Mucosa of descending colon (tissue), 3 donors: ENCODE measurements at regions not wholly inside any gene's neighbourhood (a gene's known extent, or its start where the extent isn't known, plus 50 kb on each side); places are given as distances from the start of the nearest gene placed in this dataset.

Experiments
- ATAC-seq: fragments of 200-7000 bp; cut with Tn5 transposase; one replicate; pipeline ENCODE4 v1.9.1; 2020; ENCODE audit warnings: mild to moderate bottlenecking, moderate library complexity
- DNase-seq, 3 donors: peaks; one replicate each; pipeline ENCODE4 v3.0.0-alpha.2; 2020
- H3K36me3 ChIP-seq: fragments of 200-600 bp; one replicate; pipeline ENCODE4 v1.8.0; 2021; ENCODE audit warnings: low read depth, mild to moderate bottlenecking
- H3K4me1 ChIP-seq: fragments of 200-600 bp; one replicate; pipeline ENCODE4 v1.8.0; 2021; ENCODE audit warnings: low read depth, mild to moderate bottlenecking
- H3K4me3 ChIP-seq: fragments of 200-600 bp; one replicate; pipeline ENCODE4 v1.8.0; 2021; ENCODE audit warnings: mild to moderate bottlenecking
- H3K9me3 ChIP-seq: fragments of 200-600 bp; one replicate; pipeline ENCODE4 v1.8.0; 2021; ENCODE audit warnings: mild to moderate bottlenecking
- intact Hi-C, 2 donors: fragments of 100-400 bp; cut with DNase I in 1 of 2; cut with micrococcal nuclease in 1 of 2; formaldehyde crosslinking; loops; one replicate each; pipeline versions ENCODE4 v1.11.0 to v1.11.1; 2022; cut with DNase I, micrococcal nuclease
- TF ChIP-seq, protein P1 (sequence below): fragments of 200-600 bp; IDR thresholded peaks from one replicate; pipeline ENCODE4 v1.8.0; 2022; ENCODE audit warnings: antibody characterized with exemption, mild to moderate bottlenecking
- donor health status: DM: no; HTN: no; CAD: no; lungs with moderate emphysema.
- donor health status: DM: no; HTN: no; CAD: no.
- donor health status: DM: no; HTN: yes; CAD: no.

DNA sequence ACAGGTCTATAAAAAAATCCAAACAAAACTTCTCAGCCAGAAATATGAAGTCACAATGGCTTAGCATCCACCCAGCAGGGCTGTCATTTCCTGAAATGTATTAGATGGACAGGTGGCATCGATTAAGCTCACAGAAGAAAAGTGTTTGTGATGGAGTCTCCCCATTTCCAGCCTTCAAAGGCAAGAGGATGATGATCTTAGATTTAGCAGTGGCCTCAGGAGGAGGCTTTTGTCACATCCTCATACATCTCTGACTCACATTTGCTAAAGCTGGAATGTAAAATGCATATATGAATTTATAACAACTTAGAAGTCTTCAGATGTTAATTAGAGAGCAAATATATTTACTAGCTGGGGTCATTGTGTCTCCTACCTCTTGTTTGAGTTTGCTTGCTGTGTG is 441.9 kb downstream of the SPRY1 start:
- TF ChIP-seq, protein P1, sequence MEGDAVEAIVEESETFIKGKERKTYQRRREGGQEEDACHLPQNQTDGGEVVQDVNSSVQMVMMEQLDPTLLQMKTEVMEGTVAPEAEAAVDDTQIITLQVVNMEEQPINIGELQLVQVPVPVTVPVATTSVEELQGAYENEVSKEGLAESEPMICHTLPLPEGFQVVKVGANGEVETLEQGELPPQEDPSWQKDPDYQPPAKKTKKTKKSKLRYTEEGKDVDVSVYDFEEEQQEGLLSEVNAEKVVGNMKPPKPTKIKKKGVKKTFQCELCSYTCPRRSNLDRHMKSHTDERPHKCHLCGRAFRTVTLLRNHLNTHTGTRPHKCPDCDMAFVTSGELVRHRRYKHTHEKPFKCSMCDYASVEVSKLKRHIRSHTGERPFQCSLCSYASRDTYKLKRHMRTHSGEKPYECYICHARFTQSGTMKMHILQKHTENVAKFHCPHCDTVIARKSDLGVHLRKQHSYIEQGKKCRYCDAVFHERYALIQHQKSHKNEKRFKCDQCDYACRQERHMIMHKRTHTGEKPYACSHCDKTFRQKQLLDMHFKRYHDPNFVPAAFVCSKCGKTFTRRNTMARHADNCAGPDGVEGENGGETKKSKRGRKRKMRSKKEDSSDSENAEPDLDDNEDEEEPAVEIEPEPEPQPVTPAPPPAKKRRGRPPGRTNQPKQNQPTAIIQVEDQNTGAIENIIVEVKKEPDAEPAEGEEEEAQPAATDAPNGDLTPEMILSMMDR = no peak
- DNase-seq (no peak), ATAC-seq (no peak)
- Histone ChIP-seq H3K4me1 (no peaks in the 10 kb centered on the region), H3K4me3 (no peak overlapping the region), H3K9me3 (no peaks in the 10 kb centered on the region), H3K36me3 (no peaks in the 10 kb centered on the region)
- intact Hi-C loops = no loop called here

DNA sequence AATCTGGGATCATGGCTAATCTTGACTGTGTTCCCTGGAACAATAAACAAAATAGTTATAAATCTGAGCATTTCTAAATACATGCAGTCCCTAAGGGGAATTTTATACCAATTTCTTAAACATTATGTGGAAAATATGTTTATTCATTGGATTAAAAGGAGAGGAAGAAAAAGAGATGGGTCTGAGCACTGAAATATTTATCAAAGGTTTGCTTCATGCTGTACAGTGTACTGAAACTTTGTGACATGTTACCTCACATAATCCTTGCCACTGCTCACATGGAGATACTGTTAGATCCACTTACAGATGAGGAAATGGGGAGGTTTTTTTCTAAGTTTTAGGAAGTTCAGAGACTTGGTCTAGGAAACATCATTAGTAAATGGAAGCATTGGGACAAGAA is 443.6 kb downstream of the SPRY1 start:
- TF ChIP-seq, protein P1 = no peak
- no peak for ATAC-seq
- no peak for DNase-seq
- H3K4me1 ChIP-seq = no peaks in the 10 kb centered on the region
- no peak overlapping the region for H3K4me3 ChIP-seq
- H3K9me3 ChIP-seq = no peaks in the 10 kb centered on the region
- H3K36me3 ChIP-seq = no peaks in the 10 kb centered on the region
- intact Hi-C loops = no loop called here

DNA sequence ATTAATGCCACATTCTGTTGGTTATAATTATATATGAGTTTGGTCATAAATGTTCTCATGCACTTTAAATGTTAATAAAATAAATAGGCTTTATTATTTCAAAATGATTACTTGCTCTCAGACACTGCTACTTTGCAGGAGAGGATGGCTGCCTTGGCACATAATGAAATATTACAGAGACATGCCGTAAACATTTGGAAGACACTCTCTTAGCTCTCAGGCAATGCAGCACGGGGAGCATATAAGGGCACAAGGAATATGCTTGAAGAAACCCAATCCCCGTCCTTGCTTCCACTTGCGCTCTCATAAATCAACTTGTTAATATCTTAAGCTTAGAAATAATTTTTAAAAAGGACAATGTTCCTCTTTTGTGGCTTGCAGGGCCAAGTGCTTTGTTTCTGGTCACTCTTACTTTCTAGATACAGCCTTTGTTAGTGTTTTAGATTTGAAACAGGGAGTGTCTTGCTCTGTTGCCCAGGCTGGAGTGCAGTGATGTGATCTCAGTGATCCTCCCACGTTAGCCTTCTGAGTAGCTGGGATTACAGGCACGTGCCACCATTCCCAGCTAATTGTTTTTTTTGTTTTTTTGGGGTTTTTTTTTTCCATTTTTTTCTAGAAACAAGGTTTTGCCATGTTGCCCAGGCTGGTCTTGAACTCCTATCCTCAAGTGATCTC is 445.0 kb downstream of the SPRY1 start:
- ATAC-seq = no peak
- intact Hi-C loops = no loop called here
- no peak for DNase-seq
- Histone ChIP-seq H3K4me3 (no peak overlapping the region), H3K4me1 (no peaks in the 10 kb centered on the region), H3K36me3 (no peaks in the 10 kb centered on the region), H3K9me3 (no peaks in the 10 kb centered on the region)
- TF ChIP-seq, protein P1 = no peak

DNA sequence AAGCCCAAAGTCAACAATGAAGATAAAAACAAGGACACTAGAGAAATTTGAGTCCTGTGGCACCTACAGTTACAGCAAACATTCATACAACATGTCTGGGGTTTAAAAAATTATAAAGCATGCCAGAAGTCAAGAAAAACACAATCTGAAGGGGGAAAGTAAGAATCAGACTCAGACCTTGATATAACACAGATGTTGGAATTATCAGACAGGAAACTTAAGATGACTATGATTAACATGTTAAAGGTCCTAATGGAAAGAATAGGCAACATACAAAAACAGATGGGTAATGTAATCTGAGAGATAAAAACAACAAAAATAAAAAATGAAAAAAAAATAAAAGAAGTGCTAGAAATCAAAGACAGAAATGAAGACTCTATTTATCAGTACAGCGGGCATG is 446.5 kb downstream of the SPRY1 start:
- ATAC-seq (no peak), DNase-seq (no peak)
- TF ChIP-seq, protein P1 = no peak
- Histone ChIP-seq H3K9me3 (no peaks in the 10 kb centered on the region), H3K4me3 (no peak overlapping the region), H3K36me3 (no peaks in the 10 kb centered on the region), H3K4me1 (no peaks in the 10 kb centered on the region)
- intact Hi-C loops = no loop called here

DNA sequence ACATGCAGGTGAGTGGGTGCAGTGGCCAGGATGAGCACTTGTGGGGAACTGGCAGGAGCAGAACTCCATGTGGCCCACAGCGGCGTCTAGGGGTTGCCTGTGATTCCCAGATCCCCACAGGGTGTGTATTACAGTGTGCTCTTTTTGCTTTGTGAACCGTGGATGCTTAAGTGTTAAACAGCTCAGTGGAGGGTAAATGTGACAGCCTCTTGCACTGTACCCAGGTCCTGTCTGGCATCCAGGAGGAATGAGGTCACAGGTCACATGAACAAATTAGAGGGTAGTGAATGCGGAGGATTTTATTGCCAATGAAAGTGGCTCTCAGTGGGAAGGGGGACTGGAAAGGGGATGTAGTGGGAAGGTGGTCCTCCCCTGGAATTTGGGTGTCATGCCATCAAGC is 447.8 kb downstream of the SPRY1 start:
- DNase-seq (no peak), ATAC-seq (no peak)
- Histone ChIP-seq H3K9me3 (no peaks in the 10 kb centered on the region), H3K36me3 (no peaks in the 10 kb centered on the region), H3K4me1 (no peaks in the 10 kb centered on the region), H3K4me3 (no peak overlapping the region)
- TF ChIP-seq, protein P1 = no peak
- intact Hi-C loops = no loop called here

DNA sequence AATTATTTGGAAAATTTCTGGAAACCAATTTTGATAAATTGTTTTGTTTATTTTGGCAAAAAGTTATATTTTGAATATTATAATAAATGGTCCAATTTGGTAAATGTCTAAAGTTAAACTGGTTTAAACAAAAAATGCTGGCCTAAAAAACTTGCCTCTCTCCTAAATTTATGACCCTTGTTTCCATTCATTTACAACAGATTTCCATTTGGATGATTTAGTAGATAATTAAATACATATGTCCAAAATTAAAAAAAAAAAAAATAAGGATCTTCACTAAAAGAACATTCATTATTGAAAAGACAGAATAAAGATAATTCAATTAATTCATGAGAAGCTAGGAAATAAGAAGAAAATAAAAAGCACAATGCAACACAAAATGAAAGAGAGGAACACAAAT is 449.5 kb downstream of the SPRY1 start:
- DNase-seq (no peak), ATAC-seq (no peak)
- H3K4me1 ChIP-seq = no peaks in the 10 kb centered on the region
- no peaks in the 10 kb centered on the region for H3K9me3 ChIP-seq
- TF ChIP-seq, protein P1 = no peak
- H3K4me3 ChIP-seq = no peak overlapping the region
- H3K36me3 ChIP-seq = no peaks in the 10 kb centered on the region
- intact Hi-C loops = no loop called here
